SK-N-SH (cell line): ENCODE measurements at regions not wholly inside any gene's neighbourhood (a gene's known extent, or its start where the extent isn't known, plus 50 kb on each side); places are given as distances from the start of the nearest gene placed in this dataset.

Experiments
- EP300 ChIP-seq, 2 experiments: IDR thresholded peaks; 2 replicates each; pipeline versions ENCODE4 v1.4.0 to v1.6.1; 2012; ENCODE audit warnings: borderline replicate concordance in 1 of 2, low read depth in 1 of 2, low read length in 1 of 2
- EZH2phosphoT487 ChIP-seq: fragments of 200-600 bp; sonication (generic); IDR thresholded peaks from 2 replicates; pipeline ENCODE4 v1.6.1; 2017; ENCODE audit warnings: low read depth, mixed run types, mild to moderate bottlenecking, antibody characterized with exemption, moderate library complexity, borderline replicate concordance
- FOSL2 ChIP-seq: IDR thresholded peaks from 2 replicates; pipeline ENCODE4 v1.4.0; 2012; ENCODE audit warnings: low read depth, mild to moderate bottlenecking, moderate library complexity, borderline replicate concordance
- NFIC ChIP-seq: IDR thresholded peaks from 2 replicates; pipeline ENCODE4 v1.4.0; 2012; ENCODE audit warnings: borderline replicate concordance
- POLR2AphosphoS5 ChIP-seq: IDR thresholded peaks from 2 replicates; pipeline ENCODE4 v1.6.1; 2012; ENCODE audit warnings: low read depth, low read length
- TF ChIP-seq, protein P1 (sequence below): IDR thresholded peaks from 2 replicates; pipeline ENCODE4; 2012
- TF ChIP-seq, protein P2 (sequence below): fragments of 200-600 bp; sonication (generic); IDR thresholded peaks from 2 replicates; pipeline ENCODE4 v1.6.1; 2017; ENCODE audit warnings: antibody characterized with exemption, mild to moderate bottlenecking, moderate library complexity
- TF ChIP-seq, protein P3 (sequence below): fragments of 150-350 bp; IDR thresholded peaks from 2 replicates; pipeline ENCODE4 v1.6.1; 2017; ENCODE audit warnings: antibody characterized with exemption, low read length, low read depth, borderline replicate concordance

DNA sequence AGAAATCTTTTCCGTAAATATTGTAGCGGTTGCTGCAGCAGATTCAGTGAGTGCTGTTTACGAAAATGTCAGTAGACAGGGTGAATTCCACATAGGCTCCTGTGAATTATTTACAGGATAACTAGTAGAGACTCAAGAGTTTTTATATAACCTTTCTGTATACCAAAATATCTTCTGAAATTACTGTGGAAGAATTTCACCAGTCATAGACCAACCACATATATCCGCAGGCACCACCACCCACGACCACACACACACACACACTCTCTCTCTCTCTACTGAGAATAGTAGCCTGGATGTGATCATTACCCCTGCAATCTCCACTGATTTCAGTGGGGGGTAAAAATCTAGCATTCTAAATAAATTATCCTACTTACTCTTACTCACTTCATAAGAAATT lies 341.8 kb downstream of the RBM43 start:
- TF ChIP-seq NFIC (no peak), EP300 (IDR thresholded peaks at IDR 0.05; ENCODE audit: borderline replicate concordance in 1 of 2, low read depth in 1 of 2, low read length in 1 of 2) (no peak), POLR2AphosphoS5 (no peak), EZH2phosphoT487 (no peak), FOSL2 (no peak)
- TF ChIP-seq, protein P1, sequence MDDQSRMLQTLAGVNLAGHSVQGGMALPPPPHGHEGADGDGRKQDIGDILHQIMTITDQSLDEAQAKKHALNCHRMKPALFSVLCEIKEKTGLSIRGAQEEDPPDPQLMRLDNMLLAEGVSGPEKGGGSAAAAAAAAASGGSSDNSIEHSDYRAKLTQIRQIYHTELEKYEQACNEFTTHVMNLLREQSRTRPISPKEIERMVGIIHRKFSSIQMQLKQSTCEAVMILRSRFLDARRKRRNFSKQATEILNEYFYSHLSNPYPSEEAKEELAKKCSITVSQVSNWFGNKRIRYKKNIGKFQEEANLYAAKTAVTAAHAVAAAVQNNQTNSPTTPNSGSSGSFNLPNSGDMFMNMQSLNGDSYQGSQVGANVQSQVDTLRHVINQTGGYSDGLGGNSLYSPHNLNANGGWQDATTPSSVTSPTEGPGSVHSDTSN, result no peak
- TF ChIP-seq, protein P2, sequence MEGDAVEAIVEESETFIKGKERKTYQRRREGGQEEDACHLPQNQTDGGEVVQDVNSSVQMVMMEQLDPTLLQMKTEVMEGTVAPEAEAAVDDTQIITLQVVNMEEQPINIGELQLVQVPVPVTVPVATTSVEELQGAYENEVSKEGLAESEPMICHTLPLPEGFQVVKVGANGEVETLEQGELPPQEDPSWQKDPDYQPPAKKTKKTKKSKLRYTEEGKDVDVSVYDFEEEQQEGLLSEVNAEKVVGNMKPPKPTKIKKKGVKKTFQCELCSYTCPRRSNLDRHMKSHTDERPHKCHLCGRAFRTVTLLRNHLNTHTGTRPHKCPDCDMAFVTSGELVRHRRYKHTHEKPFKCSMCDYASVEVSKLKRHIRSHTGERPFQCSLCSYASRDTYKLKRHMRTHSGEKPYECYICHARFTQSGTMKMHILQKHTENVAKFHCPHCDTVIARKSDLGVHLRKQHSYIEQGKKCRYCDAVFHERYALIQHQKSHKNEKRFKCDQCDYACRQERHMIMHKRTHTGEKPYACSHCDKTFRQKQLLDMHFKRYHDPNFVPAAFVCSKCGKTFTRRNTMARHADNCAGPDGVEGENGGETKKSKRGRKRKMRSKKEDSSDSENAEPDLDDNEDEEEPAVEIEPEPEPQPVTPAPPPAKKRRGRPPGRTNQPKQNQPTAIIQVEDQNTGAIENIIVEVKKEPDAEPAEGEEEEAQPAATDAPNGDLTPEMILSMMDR, result no peak
- TF ChIP-seq, protein P3, sequence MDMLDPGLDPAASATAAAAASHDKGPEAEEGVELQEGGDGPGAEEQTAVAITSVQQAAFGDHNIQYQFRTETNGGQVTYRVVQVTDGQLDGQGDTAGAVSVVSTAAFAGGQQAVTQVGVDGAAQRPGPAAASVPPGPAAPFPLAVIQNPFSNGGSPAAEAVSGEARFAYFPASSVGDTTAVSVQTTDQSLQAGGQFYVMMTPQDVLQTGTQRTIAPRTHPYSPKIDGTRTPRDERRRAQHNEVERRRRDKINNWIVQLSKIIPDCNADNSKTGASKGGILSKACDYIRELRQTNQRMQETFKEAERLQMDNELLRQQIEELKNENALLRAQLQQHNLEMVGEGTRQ, result no peak
